ENCODE measurements at regions not wholly inside any gene's neighbourhood (a gene's known extent, or its start where the extent isn't known, plus 50 kb on each side); places are given as distances from the start of the nearest gene placed in this dataset.

DNA sequence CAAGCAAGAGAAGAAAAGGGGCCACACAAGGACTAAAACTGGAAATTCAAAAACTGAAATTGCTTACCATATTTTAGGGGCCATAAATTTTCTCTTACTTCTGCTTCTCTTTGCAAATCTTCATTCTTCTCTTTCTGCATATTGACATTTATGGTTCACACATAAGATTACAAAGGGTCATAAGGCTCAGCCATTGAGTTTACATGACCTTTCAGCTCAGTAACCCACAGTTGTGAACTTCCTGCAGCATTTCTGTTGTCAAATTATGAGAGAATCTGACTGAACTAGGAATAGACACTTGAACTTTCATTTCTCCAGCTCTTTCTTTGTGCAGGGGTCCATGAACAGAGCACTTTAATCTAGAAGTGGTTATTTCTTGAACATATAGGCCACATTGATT, 434.8 kb upstream of the CT83 start:
- TF ChIP-seq, protein P1, sequence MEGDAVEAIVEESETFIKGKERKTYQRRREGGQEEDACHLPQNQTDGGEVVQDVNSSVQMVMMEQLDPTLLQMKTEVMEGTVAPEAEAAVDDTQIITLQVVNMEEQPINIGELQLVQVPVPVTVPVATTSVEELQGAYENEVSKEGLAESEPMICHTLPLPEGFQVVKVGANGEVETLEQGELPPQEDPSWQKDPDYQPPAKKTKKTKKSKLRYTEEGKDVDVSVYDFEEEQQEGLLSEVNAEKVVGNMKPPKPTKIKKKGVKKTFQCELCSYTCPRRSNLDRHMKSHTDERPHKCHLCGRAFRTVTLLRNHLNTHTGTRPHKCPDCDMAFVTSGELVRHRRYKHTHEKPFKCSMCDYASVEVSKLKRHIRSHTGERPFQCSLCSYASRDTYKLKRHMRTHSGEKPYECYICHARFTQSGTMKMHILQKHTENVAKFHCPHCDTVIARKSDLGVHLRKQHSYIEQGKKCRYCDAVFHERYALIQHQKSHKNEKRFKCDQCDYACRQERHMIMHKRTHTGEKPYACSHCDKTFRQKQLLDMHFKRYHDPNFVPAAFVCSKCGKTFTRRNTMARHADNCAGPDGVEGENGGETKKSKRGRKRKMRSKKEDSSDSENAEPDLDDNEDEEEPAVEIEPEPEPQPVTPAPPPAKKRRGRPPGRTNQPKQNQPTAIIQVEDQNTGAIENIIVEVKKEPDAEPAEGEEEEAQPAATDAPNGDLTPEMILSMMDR (IDR thresholded peaks at IDR 0.05; ENCODE audit: insufficient read depth, low read depth, low read length, missing control alignments): no peak
- no peak for DNase-seq (ENCODE audit: low read depth)
- no peak overlapping the region for H3K4me3 ChIP-seq (ENCODE audit: low read length)

DNA sequence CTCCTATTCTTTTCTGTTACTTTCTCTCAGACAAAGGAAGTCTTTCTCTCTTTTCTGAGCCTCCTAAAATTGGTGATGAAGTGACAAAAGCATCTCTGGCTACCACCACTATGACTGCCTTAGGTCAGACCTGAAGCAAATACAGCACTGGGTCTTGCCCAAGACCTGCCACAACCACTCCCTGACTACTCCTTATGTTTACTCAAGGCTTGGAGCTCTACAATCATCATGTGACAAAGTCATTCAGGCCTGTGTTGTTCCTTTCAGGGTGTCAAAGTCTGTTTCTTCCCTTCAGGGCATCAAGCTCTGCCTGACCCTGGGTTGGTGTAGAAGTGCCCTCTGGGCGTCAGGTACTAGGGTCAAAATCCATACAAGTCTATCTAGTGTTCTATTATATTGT, 419.2 kb upstream of the CT83 start:
- no peak for DNase-seq (ENCODE audit: low read depth)
- TF ChIP-seq, protein P1 (IDR thresholded peaks at IDR 0.05; ENCODE audit: insufficient read depth, low read depth, low read length, missing control alignments): no peak
- no peak overlapping the region for H3K4me3 ChIP-seq (ENCODE audit: low read length)

DNA sequence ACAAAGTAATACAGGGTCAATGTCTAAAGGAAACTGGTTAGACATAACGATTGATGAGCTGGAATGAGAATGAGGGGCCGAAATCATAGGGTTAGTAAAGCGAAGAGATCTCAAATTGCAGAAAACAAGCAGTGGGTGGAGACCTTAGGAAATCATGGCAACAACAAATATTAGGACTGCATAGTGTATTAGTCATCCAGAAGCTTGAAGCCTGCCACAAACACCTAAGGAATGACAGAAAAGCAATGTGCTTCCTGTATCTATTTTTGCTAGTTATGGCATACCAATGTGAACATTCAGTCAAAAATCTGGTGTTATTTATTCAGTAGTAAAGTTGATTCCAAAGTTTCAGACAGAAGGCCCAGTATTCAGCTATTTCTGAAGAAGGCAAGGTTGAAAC, 410.9 kb upstream of the CT83 start:
- peak; percentile 56 for DNase-seq (ENCODE audit: low read depth)
- no peak overlapping the region for H3K4me3 ChIP-seq (ENCODE audit: low read length)
- TF ChIP-seq, protein P1 (IDR thresholded peaks at IDR 0.05; ENCODE audit: insufficient read depth, low read depth, low read length, missing control alignments): no peak

DNA sequence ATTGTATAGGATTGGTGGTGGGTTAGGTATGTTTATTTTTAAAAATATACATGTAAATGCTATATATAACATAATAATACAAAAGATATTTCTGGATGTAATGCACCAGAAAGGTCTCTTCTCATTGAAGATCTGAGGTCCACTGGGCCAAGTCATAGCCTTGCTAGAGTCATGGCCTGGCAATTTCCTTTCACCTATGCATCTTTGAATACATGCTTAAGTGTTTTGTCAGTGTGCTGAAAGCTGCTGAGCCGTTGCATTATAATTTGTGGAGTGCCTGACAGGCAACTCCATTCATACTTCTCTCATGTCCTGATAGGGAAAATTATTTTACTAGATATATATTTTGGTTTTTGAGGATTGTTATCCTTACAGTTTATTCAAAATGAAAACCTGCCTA, 410.2 kb upstream of the CT83 start:
- no peak for DNase-seq (ENCODE audit: low read depth)
- TF ChIP-seq, protein P1 (IDR thresholded peaks at IDR 0.05; ENCODE audit: insufficient read depth, low read depth, low read length, missing control alignments): no peak
- no peak overlapping the region for H3K4me3 ChIP-seq (ENCODE audit: low read length)

DNA sequence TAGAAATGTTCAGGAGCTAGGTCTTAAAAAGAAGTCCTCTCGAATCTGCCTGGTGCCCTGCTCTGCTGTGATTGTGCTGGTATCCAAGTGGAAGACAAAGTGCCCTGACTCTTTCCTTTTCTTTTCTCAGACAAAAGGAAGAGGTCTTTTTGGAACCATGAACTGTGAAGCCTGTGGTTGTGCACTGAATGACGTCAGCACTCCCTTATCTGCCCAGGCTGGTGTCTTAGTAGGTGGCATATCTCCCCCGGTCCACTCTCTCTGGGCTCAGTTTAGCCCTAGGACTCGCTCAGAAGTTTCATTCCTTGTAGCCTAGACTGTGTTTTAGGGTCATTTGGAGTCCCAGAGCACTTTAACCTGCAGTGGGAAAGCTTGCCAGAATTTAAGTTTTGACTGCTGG, 400.3 kb upstream of the CT83 start:
- TF ChIP-seq, protein P1 (IDR thresholded peaks at IDR 0.05; ENCODE audit: insufficient read depth, low read depth, low read length, missing control alignments): no peak
- DNase-seq (ENCODE audit: low read depth): no peak

DNA sequence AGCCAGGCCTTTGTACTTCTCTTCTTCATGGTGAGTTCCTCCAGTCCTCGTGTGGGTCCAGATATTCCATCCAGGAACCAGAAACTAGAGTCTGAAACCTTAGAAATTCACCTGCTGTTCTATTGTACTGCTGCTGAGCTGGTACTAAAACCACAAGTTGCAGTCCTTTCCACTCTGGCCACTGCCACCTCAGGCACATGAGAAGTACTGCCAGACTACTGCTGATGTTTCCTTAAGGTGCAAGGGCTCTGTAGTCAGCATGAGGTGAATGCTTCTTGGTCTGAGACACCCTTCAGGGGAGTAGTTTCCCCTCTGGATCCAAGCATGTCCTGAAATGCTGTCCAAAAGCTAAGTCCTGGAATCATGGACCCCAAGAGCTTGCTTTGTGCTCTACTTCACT, 399.6 kb upstream of the CT83 start:
- H3K4me3 ChIP-seq (ENCODE audit: low read length): no peak overlapping the region
- TF ChIP-seq, protein P1 (IDR thresholded peaks at IDR 0.05; ENCODE audit: insufficient read depth, low read depth, low read length, missing control alignments): no peak
- no peak for DNase-seq (ENCODE audit: low read depth)

More for the DNA sequence above, 400.3 kb upstream of the CT83 start:
- no peak overlapping the region for H3K4me3 ChIP-seq (ENCODE audit: low read length)

DNA sequence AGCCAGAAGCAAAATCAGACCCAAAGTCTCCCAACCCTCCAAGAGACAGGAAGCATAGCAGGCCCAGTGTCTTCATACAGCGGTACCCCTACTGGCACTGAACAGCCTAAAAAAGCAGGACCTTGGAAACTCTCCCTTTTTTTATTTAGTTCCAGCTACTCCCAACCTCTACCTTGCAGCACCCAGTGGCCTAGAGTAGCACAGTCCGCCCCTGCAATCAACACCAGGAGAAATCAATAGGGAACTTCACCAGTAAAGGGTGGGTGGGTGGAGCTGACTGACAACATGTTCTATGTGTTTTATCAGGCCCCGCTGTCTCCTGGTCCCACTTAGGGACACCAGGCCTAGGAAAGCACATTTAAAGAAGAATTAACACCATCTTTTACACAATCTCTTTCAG, 378.5 kb upstream of the CT83 start:
- no peak overlapping the region for H3K4me3 ChIP-seq (ENCODE audit: low read length)
- TF ChIP-seq, protein P1 (IDR thresholded peaks at IDR 0.05; ENCODE audit: insufficient read depth, low read depth, low read length, missing control alignments): no peak
- DNase-seq (ENCODE audit: low read depth): no peak
